ENCODE measurements at regions not wholly inside any gene's neighbourhood (a gene's known extent, or its start where the extent isn't known, plus 50 kb on each side); places are given as distances from the start of the nearest gene placed in this dataset.
"Not testable (repeated sequence)": the region's sequence is repeated elsewhere in the genome, so short reads cannot be mapped to it uniquely, and the experiment has no call there.

DNA sequence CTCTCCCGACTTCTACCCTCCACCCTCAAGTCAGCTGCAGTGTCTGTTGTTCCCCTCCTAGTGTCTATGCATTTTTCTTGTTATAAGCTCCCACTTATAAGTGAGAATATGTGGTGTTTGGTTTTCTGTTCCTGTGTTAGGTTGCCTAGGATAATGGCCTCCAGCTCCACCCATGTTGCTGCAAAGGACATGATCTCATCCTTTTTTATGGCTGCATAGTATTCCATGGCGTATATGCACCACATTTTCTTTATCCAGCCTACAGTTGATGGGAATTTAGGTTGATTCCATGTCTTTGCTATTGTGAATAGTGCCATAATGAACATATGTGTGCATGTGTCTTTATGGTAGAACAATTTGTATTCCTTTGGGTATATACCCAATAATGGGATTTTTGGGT lies 80.7 kb downstream of the SPTSSA start:
- FAIRE-seq, result not testable (repeated sequence)

DNA sequence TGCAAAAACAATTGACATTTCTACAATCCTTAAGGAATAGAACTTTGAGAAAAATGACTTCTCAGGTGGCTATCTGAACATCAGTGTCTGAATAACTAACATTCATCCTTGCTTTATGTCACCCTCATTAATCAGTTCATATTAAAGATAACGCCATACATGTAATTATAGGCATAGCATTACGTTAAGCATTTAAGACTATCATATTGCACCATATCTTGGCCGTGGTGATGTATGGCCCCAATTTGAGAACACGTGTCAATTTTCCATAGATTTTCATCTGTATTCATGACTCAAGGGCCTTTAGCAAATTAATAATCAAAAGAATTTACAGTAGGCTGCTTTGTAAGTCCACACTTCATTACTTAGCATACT lies 81.6 kb downstream of the SPTSSA start:
- no peak for TF ChIP-seq POLR2A (IDR thresholded peaks at IDR 0.05; ENCODE audit: low read depth, low read length)
- FAIRE-seq (no peak), DNase-seq (ENCODE audit: insufficient read length, low spot score) (no peak)

More for the DNA sequence above, 80.7 kb downstream of the SPTSSA start:
- not testable (repeated sequence) for DNase-seq (ENCODE audit: insufficient read length, low spot score)

DNA sequence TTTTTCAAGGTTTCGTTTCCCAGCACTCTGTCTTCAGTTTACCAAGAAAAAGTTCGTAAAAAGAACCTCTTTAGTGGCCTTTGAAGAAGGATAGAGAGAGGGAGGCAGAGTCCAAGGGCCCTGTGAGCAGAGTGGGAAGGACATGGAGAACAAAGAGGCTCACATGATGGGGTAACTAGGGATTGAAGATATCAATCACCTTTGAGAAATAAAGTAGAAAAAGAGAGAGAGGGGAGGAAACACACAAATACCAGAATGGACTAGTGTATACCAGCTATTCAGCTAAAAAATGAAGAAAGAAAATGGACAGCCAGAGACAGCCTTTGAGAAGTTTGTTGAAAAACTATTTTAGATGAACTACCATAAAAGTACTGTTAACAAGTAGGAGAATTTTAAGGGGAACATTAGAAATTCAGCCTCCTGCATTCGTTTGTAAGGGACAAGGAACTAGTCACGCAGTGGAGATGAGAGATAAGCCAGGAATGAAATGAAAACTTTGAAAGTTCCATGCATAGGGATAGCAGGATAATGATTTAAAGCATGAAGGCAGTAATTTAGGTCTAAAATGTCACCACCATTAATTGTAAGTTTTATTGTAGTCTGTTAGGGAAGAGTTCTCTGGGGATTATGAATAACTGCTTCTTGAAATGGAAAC lies 82.1 kb downstream of the SPTSSA start:
- DNase-seq (ENCODE audit: insufficient read length, low spot score), result no peak
- no peak for TF ChIP-seq POLR2A (IDR thresholded peaks at IDR 0.05; ENCODE audit: low read depth, low read length)
- no peak for FAIRE-seq

DNA sequence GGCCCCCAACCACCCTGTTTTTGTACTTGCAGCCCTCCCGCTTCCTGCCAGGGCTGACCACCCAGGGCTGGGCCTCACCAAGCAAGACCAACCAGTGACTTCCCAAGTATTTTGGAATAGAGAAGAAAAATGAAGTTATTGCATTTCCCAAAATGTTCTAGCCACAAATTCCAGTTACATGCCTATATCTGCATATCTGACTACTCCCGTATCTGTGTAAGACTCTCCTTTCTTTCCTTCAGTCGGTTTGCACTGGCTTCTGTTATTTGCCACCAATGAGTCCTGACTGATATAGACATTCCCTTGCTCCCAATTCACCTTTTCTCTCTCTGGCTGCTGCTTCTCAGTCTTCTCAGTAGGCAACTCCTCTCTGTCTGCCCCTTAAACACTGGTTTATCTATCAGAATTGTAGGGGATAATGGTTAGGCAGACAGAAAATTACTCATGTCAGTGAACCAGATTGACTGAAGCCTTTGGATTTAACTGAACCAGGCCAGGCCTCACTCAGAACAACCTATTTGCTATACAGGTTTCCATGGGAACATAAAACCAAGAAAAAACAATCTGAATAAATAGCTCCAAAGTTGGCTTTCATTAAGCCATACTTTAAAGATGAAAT lies 85.3 kb downstream of the SPTSSA start:
- DNase-seq (ENCODE audit: insufficient read length, low spot score), result no peak
- no peak for TF ChIP-seq POLR2A (IDR thresholded peaks at IDR 0.05; ENCODE audit: low read depth, low read length)
- FAIRE-seq, result no peak

DNA sequence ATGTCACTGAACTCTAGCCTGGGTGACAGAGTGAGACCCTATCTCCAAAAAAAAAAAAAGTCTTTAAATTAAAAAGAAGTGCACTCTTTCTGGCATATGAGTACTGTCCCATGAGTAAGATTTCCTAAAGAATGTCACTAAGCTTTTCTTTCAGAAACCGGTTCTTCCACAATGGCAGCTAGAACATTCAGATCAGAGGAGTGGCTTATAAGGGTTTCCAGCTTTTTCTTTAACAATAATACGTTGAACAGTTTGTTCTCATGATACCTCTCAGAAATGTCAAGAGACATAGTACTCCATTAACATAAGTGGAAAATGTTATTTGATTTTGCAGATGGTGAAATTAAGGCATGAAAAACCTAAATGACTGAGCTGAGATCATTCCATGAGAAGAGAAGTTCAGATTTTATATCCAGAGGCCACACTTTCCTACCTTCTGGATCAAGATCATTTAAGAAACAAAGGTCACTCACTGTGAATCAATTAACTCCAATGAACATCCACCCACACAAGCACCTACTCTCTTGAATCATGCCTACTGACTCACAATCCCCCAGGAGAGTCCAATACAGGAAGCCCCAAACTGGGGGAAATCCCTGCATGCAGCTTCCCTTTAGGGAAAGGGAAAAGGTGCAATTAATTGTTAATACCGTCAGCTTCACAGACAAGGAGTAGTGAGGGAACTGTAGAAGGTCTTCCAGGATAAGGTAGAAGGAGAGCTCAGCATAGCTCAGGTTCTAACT lies 86.9 kb downstream of the SPTSSA start:
- TF ChIP-seq POLR2A (IDR thresholded peaks at IDR 0.05; ENCODE audit: low read depth, low read length), result no peak
- FAIRE-seq (no peak), DNase-seq (ENCODE audit: insufficient read length, low spot score) (no peak)

DNA sequence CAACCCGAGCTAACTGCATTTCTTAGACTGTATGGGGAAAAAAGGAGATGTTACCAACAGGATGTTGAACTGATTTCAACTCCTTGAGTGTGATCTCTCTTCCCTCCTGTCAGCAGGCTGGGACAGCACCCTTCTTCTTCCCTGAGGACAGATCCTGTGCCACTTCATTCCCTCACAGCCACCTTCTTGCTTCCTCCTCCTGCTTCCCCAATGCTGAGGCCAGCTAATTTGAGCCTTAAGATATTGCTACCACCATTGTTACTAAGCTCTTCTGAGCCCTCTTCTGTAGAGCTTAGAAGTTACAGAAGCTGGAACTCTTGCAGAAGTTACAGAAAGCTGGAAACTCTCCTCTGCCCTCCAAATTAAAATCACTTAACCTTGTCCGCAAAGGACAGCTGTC lies 88.8 kb downstream of the SPTSSA start:
- no peak for TF ChIP-seq POLR2A (IDR thresholded peaks at IDR 0.05; ENCODE audit: low read depth, low read length)

DNA sequence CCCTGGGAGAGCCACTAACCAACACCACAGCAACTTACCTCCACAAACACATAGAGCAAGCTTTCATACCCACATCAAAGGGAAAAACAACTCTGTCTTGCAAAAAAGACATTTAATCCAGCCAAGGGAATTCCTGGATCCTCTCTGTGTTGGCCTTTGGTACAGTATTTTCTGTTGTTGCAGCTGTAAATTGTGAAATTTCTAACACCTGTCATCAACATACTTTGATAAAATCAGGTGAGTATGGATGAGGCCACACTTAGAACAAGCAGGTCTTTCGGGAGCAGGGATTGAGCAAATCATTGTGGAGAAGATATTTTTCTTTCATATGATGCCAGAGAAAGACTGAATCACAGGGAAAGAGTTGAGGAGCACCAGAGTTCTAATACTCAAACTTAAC lies 89.3 kb downstream of the SPTSSA start:
- FAIRE-seq, result no peak
- no peak for TF ChIP-seq POLR2A (IDR thresholded peaks at IDR 0.05; ENCODE audit: low read depth, low read length)
- DNase-seq (ENCODE audit: insufficient read length, low spot score), result no peak

More for the DNA sequence above, 88.8 kb downstream of the SPTSSA start:
- FAIRE-seq, result no peak
- DNase-seq (ENCODE audit: insufficient read length, low spot score), result no peak

DNA sequence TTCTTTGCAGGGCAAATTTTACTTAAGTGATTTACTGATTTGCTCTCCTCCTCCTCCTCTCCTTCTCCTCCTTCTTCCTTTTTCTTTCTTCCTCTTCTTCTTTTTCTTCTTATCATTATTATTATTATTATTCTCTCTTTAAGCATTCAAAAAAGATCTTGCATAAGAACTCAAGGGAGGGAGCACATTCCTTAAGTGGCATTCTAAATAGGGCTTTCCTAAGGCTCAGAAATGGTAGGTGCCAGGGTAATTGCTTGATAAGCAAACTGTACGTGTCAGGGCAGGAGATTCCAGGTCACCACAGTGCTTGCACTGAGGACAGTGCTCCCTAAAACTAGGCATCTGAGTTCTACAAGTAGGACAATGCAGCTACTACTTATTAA lies 92.4 kb downstream of the SPTSSA start:
- DNase-seq (ENCODE audit: insufficient read length, low spot score), result no peak
- FAIRE-seq, result no peak
- no peak for TF ChIP-seq POLR2A (IDR thresholded peaks at IDR 0.05; ENCODE audit: low read depth, low read length)

DNA sequence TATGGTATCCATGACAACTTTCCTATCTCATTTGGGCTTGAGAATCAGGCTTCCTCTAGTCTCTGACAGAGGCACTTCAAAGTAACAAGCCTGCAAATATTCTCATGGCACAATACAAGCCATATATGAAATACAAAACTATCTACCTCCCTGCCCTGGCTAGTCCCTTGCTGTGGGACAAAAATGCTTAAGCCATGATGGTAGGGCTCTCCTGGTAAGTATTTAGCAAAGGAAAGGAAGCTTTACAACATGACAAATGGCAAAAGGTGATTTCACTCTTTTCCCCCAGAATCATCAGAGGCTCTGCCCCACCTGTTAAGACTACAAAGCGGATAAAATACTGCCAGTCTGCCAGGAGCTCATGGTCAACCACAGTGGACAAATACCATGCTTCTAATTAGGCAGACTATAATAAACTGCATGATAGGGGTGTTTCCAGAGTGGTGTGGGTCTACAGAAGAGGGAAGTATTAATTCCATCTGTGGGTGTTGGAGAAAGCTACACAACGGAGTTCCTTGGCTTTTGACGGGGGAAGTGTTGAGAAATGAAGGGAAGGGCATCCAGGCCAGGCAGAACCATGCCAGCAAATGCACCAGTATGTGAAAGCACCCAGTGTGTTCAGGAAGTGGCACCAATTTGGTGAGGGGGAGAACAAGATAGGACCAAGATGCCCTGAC lies 92.9 kb downstream of the SPTSSA start:
- no peak for FAIRE-seq
- no peak for DNase-seq (ENCODE audit: insufficient read length, low spot score)
- no peak for TF ChIP-seq POLR2A (IDR thresholded peaks at IDR 0.05; ENCODE audit: low read depth, low read length)

DNA sequence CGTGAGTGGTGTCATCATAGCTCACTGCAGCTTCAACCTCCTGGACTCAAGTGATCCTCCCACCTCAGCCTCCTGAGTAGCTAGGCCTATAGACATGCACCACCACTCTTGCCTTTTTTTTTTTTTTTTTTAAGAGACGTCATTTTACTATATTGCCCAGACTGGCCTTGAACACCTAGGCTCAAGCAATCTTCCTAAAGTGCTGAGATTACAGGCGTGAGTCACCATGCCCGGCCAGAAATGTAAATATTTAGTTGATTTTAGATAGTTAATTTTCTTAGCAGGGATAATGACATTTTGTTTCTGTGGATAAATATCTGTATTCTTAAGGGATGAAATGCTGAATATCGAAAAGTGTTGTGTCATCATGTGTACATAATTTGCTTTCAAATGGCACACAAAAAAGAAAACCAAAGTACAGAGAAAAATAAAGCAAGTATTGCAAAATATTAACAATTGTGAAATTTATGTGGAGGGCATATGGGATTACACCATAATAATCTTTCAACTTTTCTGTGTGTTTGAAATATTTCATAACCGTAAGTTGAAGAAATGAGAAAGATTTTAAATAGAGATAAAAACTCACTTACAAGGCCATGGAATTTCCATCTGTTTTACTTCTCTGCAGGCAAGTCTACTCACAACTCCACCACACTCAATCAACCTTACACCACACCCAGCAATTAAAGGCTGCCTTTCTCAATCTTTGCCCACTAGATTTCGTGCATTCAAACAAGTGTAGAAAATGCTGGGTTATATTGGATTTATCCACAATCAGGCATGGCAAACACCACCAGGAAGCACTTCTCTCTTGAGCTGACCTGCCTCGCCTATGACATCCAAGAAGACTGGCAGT lies 93.7 kb downstream of the SPTSSA start:
- TF ChIP-seq POLR2A (IDR thresholded peaks at IDR 0.05; ENCODE audit: low read depth, low read length), result no peak
- FAIRE-seq (no peak), DNase-seq (ENCODE audit: insufficient read length, low spot score) (no peak)

DNA sequence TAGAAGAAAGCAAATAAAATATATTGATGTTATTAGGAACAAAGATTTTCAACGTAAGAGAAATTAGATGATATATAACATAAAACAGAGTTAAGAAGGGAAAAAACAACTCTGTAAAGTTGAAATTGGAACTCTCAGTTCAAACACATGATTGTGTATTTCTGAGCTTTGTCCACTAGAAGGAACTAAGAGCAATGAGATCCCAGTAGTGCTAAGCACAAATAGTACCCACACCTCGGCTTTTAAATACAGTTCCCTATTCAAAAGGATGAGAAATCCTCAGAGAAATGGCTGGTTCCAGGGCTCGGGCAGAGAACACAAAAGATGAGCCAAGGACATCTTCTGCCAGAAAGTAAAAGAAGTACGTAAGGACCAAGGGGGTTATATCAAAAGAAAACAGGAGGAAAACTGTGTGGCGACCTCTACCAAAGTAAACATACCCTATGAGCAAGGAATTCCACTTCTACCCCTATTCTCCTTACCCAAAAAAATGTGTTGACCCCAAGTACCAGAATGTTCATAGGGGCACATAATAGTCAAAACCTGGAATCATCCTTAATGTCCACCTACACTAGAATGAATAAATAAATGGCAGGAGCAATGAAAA lies 96.6 kb downstream of the SPTSSA start:
- TF ChIP-seq POLR2A (IDR thresholded peaks at IDR 0.05; ENCODE audit: low read depth, low read length), result no peak
- no peak for FAIRE-seq
- no peak for DNase-seq (ENCODE audit: insufficient read length, low spot score)

DNA sequence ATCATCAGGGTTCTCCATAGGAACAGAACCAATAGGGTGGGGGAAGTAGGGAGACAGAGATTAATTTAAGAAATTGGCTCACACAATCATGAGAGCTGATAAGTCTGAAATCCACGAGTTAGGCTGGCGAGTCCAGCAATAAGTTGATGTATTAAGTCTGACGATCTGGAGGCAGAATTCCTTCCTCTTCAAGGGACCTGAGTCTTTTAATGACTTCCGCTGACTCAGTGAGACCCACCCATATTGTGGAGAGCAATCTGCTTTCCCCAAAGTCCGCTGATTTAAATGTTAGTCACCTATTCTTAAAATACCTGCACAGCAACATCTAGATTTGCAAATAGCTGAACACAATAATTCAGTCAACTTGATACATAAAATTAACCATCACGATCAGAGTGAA lies 97.8 kb downstream of the SPTSSA start:
- DNase-seq (ENCODE audit: insufficient read length, low spot score), result no peak
- no peak for FAIRE-seq
- no peak for TF ChIP-seq POLR2A (IDR thresholded peaks at IDR 0.05; ENCODE audit: low read depth, low read length)

DNA sequence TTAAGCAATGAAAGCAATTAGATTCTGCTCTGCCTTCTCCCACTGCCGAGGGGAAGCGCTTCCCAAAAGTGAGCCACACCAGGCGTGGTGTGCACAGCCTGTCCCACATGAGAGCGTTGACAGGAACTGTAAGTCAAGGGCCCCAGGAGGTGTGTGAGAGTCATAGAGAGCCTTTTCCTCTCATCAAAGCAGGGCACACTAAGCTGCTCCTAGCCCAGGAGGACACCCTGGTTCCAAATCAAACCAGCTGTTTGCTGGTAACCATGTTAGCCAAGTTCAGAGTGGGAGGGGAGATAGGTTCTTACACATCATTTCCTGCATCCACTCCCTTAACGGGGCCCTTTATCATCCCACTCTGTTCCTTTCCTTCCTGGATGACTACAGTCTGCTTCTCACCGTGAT lies 98.3 kb downstream of the SPTSSA start:
- TF ChIP-seq POLR2A (IDR thresholded peaks at IDR 0.05; ENCODE audit: low read depth, low read length), result no peak
- FAIRE-seq (no peak), DNase-seq (ENCODE audit: insufficient read length, low spot score) (no peak)
